Gastrocnemius medialis (tissue), 4 donors: ENCODE measurements at regions not wholly inside any gene's neighbourhood (a gene's known extent, or its start where the extent isn't known, plus 50 kb on each side); places are given as distances from the start of the nearest gene placed in this dataset.

Source experiments
- CTCF ChIP-seq, 5 experiments: fragments of 450-650 bp in 3 of 5; fragments of 200-600 bp in 2 of 5; sonication (generic) in 2 of 5; IDR thresholded peaks in 4 of 5; conservative IDR thresholded peaks in 1 of 5; 1 replicate in 4 of 5; 2 replicates in 1 of 5; pipeline ENCODE4 v1.5.1; 2016 to 2019; ENCODE audit warnings: antibody characterized with exemption in 5 of 5, mild to moderate bottlenecking in 3 of 5, moderate library complexity in 3 of 5
- POLR2A ChIP-seq, 2 donors: fragments of 450-650 bp; IDR thresholded peaks; one replicate each; pipeline ENCODE4 v1.6.1; 2017; ENCODE audit warnings: antibody characterized with exemption in 2 of 2, mild to moderate bottlenecking in 2 of 2, moderate library complexity in 2 of 2

DNA sequence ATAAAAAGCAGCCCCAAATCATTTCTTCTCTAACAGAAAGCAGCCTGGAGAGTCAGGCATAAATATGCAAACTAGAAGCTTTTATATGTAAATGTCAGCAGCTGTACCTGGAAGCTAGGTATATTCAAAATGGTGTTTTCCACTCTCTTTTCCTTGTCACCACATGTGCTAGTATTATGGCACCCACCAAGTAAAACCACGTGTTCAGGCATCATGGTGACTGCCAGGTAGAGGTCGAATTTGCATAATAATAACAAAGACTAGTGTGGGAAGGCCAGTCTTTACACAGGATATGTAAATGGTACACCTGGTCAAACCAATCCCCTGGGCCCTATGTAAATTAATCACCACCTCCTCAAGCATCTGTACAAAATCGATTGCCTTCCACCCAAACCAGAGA lies 124.0 kb downstream of the MMUT start:
- no peak for TF ChIP-seq CTCF (IDR thresholded peaks at IDR 0.05 in 4 of 5, conservative IDR thresholded peaks at IDR 0.05 in 1 of 5)
- TF ChIP-seq POLR2A (IDR thresholded peaks at IDR 0.05) = no peak
